ENCODE measurements at regions not wholly inside any gene's neighbourhood (a gene's known extent, or its start where the extent isn't known, plus 50 kb on each side); places are given as distances from the start of the nearest gene placed in this dataset.

- no peak for TF ChIP-seq POLR2A (IDR thresholded peaks at IDR 0.05)
- no peak for TF ChIP-seq CTCF (IDR thresholded peaks at IDR 0.05)
- no peak for DNase-seq
- intact Hi-C loops (cut with DNase I), result no loop called here
- Histone ChIP-seq H3K9me3 (no peaks in the 10 kb centered on the region), H3K36me3 (no peaks in the 10 kb centered on the region), H3K4me1 (no peaks in the 10 kb centered on the region), H3K4me3 (no peak overlapping the region), H3K27me3 (no peaks in the 10 kb centered on the region), H3K27ac (no peak overlapping the region)
- WGBS, 2 donors, result 84 to 100% methylated on average over 1 of the region's 1 CpG
These were observed 112.3 kb upstream of the UGP2 start for GRCh38 chr2:63729362-63729761.

- Histone ChIP-seq H3K4me1 (no peaks in the 10 kb centered on the region), H3K36me3 (no peaks in the 10 kb centered on the region), H3K27me3 (no peaks in the 10 kb centered on the region), H3K27ac (no peak overlapping the region), H3K9me3 (no peaks in the 10 kb centered on the region), H3K4me3 (no peak overlapping the region)
- TF ChIP-seq POLR2A (IDR thresholded peaks at IDR 0.05), result no peak
- no peak for TF ChIP-seq CTCF (IDR thresholded peaks at IDR 0.05)
- intact Hi-C loops (cut with DNase I), result no loop called here
- 85 to 91% methylated on average over 2 of the region's 2 CpGs for WGBS, 2 donors
- no peak for DNase-seq
These were observed 111.9 kb upstream of the UGP2 start for GRCh38 chr2:63729831-63730230.

DNA sequence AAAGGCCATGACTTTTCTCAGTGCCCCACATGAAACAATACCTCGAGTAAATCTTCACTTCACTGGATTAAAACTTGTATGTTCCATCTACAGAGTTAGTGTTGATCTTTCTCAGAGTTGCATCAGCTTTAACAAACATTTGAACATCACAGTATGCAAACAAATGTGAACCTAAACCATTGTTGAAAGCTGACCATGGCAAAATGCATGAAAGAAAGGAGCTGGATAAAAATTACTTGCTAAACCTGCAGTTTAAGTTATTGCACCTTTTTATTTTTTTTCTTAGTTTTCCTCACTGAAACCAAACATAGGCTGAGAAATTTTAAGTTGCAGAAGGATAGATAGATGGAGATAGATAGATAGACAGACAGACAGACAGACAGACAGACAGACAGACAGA is 107.2 kb upstream of the UGP2 start:
- no peak for DNase-seq
- TF ChIP-seq POLR2A (IDR thresholded peaks at IDR 0.05), result no peak
- TF ChIP-seq CTCF (IDR thresholded peaks at IDR 0.05), result no peak
- intact Hi-C loops (cut with DNase I), result no loop called here
- no peaks in the 10 kb centered on the region for H3K36me3 ChIP-seq
- no peak overlapping the region for H3K4me3 ChIP-seq
- H3K4me1 ChIP-seq, result peaks cover 0 to 19% (median 16%) of the 10 kb centered on the region in 3 donors
- 61 to 64% methylated on average over 1 of the region's 1 CpG for WGBS, 2 donors
- H3K27me3 ChIP-seq, result no peaks in the 10 kb centered on the region
- H3K9me3 ChIP-seq, result no peaks in the 10 kb centered on the region
- no peak overlapping the region for H3K27ac ChIP-seq

- no peak for DNase-seq
- Histone ChIP-seq H3K27me3 (no peaks in the 10 kb centered on the region), H3K36me3 (no peaks in the 10 kb centered on the region), H3K4me3 (no peak overlapping the region), H3K4me1 (peaks cover 0 to 19% (median 16%) of the 10 kb centered on the region in 3 donors), H3K9me3 (no peaks in the 10 kb centered on the region), H3K27ac (no peak overlapping the region)
- TF ChIP-seq POLR2A (IDR thresholded peaks at IDR 0.05), result no peak
- no peak for TF ChIP-seq CTCF (IDR thresholded peaks at IDR 0.05)
- WGBS, 2 donors, result 78 to 81% methylated on average over 4 of the region's 4 CpGs
- intact Hi-C loops (cut with DNase I), result no loop called here
These were observed 106.4 kb upstream of the UGP2 start for GRCh38 chr2:63735263-63735662.

- intact Hi-C loops (cut with DNase I), result no loop called here
- no peak for TF ChIP-seq CTCF (IDR thresholded peaks at IDR 0.05)
- no peak for TF ChIP-seq POLR2A (IDR thresholded peaks at IDR 0.05)
- WGBS, 2 donors, result 45 to 67% methylated on average over 1 of the region's 1 CpG
These were observed 105.8 kb upstream of the UGP2 start for GRCh38 chr2:63735931-63736330.

More at GRCh38 chr2:63735931-63736330, 105.8 kb upstream of the UGP2 start:
- Histone ChIP-seq H3K4me3 (no peak overlapping the region), H3K27me3 (no peaks in the 10 kb centered on the region), H3K4me1 (peaks cover 0 to 19% (median 16%) of the 10 kb centered on the region in 3 donors), H3K36me3 (no peaks in the 10 kb centered on the region), H3K27ac (no peak overlapping the region), H3K9me3 (no peaks in the 10 kb centered on the region)
- no peak for DNase-seq

Measured in esophagus squamous epithelium (tissue), 5 donors.